PC-3 (cell line): ENCODE measurements at regions not wholly inside any gene's neighbourhood (a gene's known extent, or its start where the extent isn't known, plus 50 kb on each side); places are given as distances from the start of the nearest gene placed in this dataset.
"Not testable (repeated sequence)": the region's sequence is repeated elsewhere in the genome, so short reads cannot be mapped to it uniquely, and the experiment has no call there.

ENCODE experiments used
- ATAC-seq: fragments of 200-7000 bp; cut with Tn5 transposase; 2 replicates; pipeline ENCODE4 v1.9.1; 2020; ENCODE audit warnings: mild to moderate bottlenecking, moderate library complexity
- BruUV-seq: library from RNA; stranded (reverse); fragments of 400-500 nt; replicated peaks from 2 replicates; lab custom pipeline; 2021; lab: Mats Ljungman, UMichigan
- CTCF ChIA-PET: fragments of 300-600 bp; sonication (Branson Sonifier 250); formaldehyde crosslinking; loops from one replicate; lab custom pipeline; 2022; ENCODE audit warnings: antibody characterized with exemption; lab: Charles Lee
- POLR2A ChIA-PET: fragments of 300-600 bp; sonication (Branson Sonifier 250); formaldehyde crosslinking; loops from one replicate; lab custom pipeline; 2022; ENCODE audit warnings: antibody characterized with exemption; ENCODE audit not compliant: unreplicated experiment; lab: Charles Lee
- DNase-seq: peaks from one replicate; pipeline ENCODE4 v3.0.0-alpha.2; 2015
- H2AFZ ChIP-seq: fragments of 300-600 bp; sonication (generic); 2 replicates; pipeline ENCODE4 v1.6.0; 2016; ENCODE audit warnings: antibody characterized with exemption, low read length
- H3F3A ChIP-seq: fragments of 300-600 bp; sonication (generic); one replicate; pipeline ENCODE4 v1.6.0; 2017; ENCODE audit warnings: antibody characterized with exemption, low read length, control low read depth, mild to moderate bottlenecking; ENCODE audit not compliant: unreplicated experiment
- H3K27ac ChIP-seq: fragments of 300-600 bp; sonication (generic); 2 replicates; pipeline ENCODE4 v1.5.1; 2016; ENCODE audit warnings: mild to moderate bottlenecking, low read length
- H3K27me3 ChIP-seq: fragments of 300-600 bp; sonication (generic); 2 replicates; pipeline ENCODE4 v1.6.1; 2016; ENCODE audit warnings: low read length, mixed read lengths
- H3K36me3 ChIP-seq: fragments of 300-600 bp; sonication (generic); 2 replicates; pipeline ENCODE4 v1.6.1; 2016; ENCODE audit warnings: low read depth, mixed run types, low read length, mixed read lengths
- H3K4me1 ChIP-seq: fragments of 300-600 bp; sonication (generic); 2 replicates; pipeline ENCODE4 v1.5.1; 2016; ENCODE audit warnings: low read length; ENCODE audit not compliant: insufficient read depth
- H3K4me2 ChIP-seq: fragments of 300-600 bp; sonication (generic); 2 replicates; pipeline ENCODE4 v1.6.0; 2016; ENCODE audit warnings: low read length
- H3K4me3 ChIP-seq: fragments of 300-600 bp; sonication (generic); 2 replicates; pipeline ENCODE4 v1.5.1; 2016; ENCODE audit warnings: mild to moderate bottlenecking, low read length, mixed read lengths
- H3K79me2 ChIP-seq: fragments of 300-600 bp; sonication (generic); 2 replicates; pipeline ENCODE4 v1.6.1; 2017; ENCODE audit warnings: low read length, mixed read lengths
- H3K9ac ChIP-seq: fragments of 300-600 bp; sonication (generic); 2 replicates; pipeline ENCODE4 v1.6.0; 2016; ENCODE audit warnings: mild to moderate bottlenecking, low read length
- H3K9me2 ChIP-seq: fragments of 300-600 bp; sonication (generic); replicated peaks from 2 replicates; pipeline ENCODE4 v1.6.1; 2016; ENCODE audit warnings: mixed run types, low read length, mixed read lengths
- H3K9me3 ChIP-seq: fragments of 300-600 bp; sonication (generic); 2 replicates; pipeline ENCODE4 v1.6.1; 2016; ENCODE audit warnings: low read length, mixed read lengths
- H4K20me1 ChIP-seq: fragments of 300-600 bp; sonication (generic); 2 replicates; pipeline ENCODE4 v1.6.1; 2016; ENCODE audit warnings: low read length, mixed read lengths
- intact Hi-C: fragments of 100-400 bp; cut with micrococcal nuclease; formaldehyde crosslinking; loops from 2 replicates; pipeline ENCODE4 v1.9.0; 2023

GRCh38 chr20:25854666-25855065 is 158.0 kb upstream of the ZNF337 start:
- H3K27ac ChIP-seq, ATAC-seq, intact Hi-C loops: not testable (repeated sequence)

DNA sequence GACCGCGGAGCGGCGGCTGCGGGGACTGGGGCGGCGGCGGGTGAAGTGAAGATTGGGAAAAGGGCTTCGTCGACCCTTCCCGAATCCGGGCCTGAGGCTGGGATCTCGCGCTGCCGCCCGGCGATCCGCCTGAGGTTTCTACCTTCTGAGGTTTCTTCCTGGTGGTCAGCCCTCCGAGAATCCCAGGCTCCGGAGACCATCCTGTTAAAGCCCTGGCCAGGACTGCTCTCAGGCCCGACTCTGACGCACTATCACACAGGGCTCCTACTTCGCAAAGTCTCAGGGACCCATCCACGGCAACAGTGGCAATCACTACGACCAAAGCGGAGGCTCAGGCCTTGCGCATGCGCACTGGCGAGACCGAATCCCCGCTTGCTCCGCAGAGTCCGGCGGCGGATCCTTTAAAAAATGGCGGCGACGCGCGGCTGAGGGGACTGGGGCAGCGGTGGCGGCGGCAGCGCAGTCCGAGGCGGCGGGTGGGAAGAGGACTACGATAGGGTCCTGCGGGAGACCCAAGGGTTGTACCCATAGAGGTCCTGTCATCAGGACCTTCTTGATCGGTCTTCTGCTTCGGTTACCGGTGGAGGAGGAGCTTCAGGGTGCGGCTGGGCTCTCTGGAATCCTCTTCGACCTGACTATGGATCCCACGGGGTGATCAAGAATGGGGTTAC is 157.2 kb upstream of the ZNF337 start:
- H3K79me2 ChIP-seq, CTCF ChIA-PET, POLR2A ChIA-PET, H3K4me1 ChIP-seq, H3K9me2 ChIP-seq, BruUV-seq, H3F3A ChIP-seq, H3K9me3 ChIP-seq, H3K36me3 ChIP-seq, H4K20me1 ChIP-seq, H3K27me3 ChIP-seq, intact Hi-C loops, H3K27ac ChIP-seq: not testable (repeated sequence)
- H3K9ac ChIP-seq, result peak overlapping the region; percentile 52
- H3K4me3 ChIP-seq, result peak overlapping the region; percentile 67
- DNase-seq (peak; percentile 89), ATAC-seq (peak; percentile 88)
- peak overlapping the region; percentile 86 for H2AFZ ChIP-seq
- peak overlapping the region; percentile 71 for H3K4me2 ChIP-seq

More at GRCh38 chr20:25854666-25855065, 158.0 kb upstream of the ZNF337 start:
- DNase-seq, H3F3A ChIP-seq, H3K36me3 ChIP-seq, H3K9me3 ChIP-seq, POLR2A ChIA-PET, H3K9ac ChIP-seq, H4K20me1 ChIP-seq, H3K79me2 ChIP-seq, H3K27me3 ChIP-seq, CTCF ChIA-PET, H3K9me2 ChIP-seq, BruUV-seq, H3K4me1 ChIP-seq: not testable (repeated sequence)
- peak overlapping the region; percentile 71 for H3K4me2 ChIP-seq
- H2AFZ ChIP-seq, result peak overlapping the region; percentile 86; the same call in 1 of the 2 replicates
- H3K4me3 ChIP-seq, result peak overlapping the region; percentile 67

- peak; percentile 59 for ATAC-seq
- BruUV-seq, result TSS peak; percentile 57
These were observed 156.5 kb upstream of the ZNF337 start for GRCh38 chr20:25852968-25853717.

GRCh38 chr20:25850133-25850532 is 153.5 kb upstream of the ZNF337 start:
- H3K4me2 ChIP-seq, H3F3A ChIP-seq, H3K27ac ChIP-seq, H3K27me3 ChIP-seq, H3K9me3 ChIP-seq, ATAC-seq, H3K4me1 ChIP-seq, H3K9me2 ChIP-seq, DNase-seq, H2AFZ ChIP-seq, H3K9ac ChIP-seq, H4K20me1 ChIP-seq, intact Hi-C loops, H3K4me3 ChIP-seq, H3K36me3 ChIP-seq, POLR2A ChIA-PET, CTCF ChIA-PET, H3K79me2 ChIP-seq, BruUV-seq: not testable (repeated sequence)

More at GRCh38 chr20:25852968-25853717, 156.5 kb upstream of the ZNF337 start:
- H2AFZ ChIP-seq, result peak overlapping the region; percentile 86
- H3K27ac ChIP-seq, H4K20me1 ChIP-seq, H3K9me3 ChIP-seq, H3K9me2 ChIP-seq, POLR2A ChIA-PET, H3K4me1 ChIP-seq, H3K79me2 ChIP-seq, H3K36me3 ChIP-seq, CTCF ChIA-PET, H3K27me3 ChIP-seq, intact Hi-C loops, H3F3A ChIP-seq: not testable (repeated sequence)
- H3K4me2 ChIP-seq, result peak overlapping the region; percentile 71
- H3K4me3 ChIP-seq, result peak overlapping the region; percentile 67
- peak overlapping the region; percentile 52 for H3K9ac ChIP-seq
- DNase-seq, result peak; percentile 18
